Omental fat pad (tissue), 3 donors: ENCODE measurements at regions not wholly inside any gene's neighbourhood (a gene's known extent, or its start where the extent isn't known, plus 50 kb on each side); places are given as distances from the start of the nearest gene placed in this dataset.

ENCODE experiments used
- ATAC-seq: fragments of 150-250 bp; one replicate; pipeline ENCODE4 v1.9.1; 2016; ENCODE audit warnings: mild to moderate bottlenecking, moderate library complexity; ENCODE audit not compliant: low FRiP score
- DNase-seq: peaks from one replicate; pipeline ENCODE4 v3.0.0-alpha.2; 2019; ENCODE audit warnings: low spot score
- CTCF ChIP-seq, 3 donors: fragments of 450-650 bp; IDR thresholded peaks; one replicate each; pipeline ENCODE4 v1.5.1; 2016 to 2017; ENCODE audit warnings: antibody characterized with exemption in 3 of 3, mild to moderate bottlenecking in 3 of 3, moderate library complexity in 2 of 3

- DNase-seq = no peak
- no peak for TF ChIP-seq CTCF (IDR thresholded peaks at IDR 0.05)
- no peak for ATAC-seq
Measured at GRCh38 chr5:3654515-3654914, 58.9 kb downstream of the IRX1 start.

- ATAC-seq (no peak), DNase-seq (no peak)
- no peak for TF ChIP-seq CTCF (IDR thresholded peaks at IDR 0.05)
Measured at GRCh38 chr5:3656803-3657202, 61.2 kb downstream of the IRX1 start.

- ATAC-seq (no peak), DNase-seq (no peak)
- no peak for TF ChIP-seq CTCF (IDR thresholded peaks at IDR 0.05)
Measured at GRCh38 chr5:3657364-3658022, 61.9 kb downstream of the IRX1 start.

- DNase-seq (no peak), ATAC-seq (no peak)
- TF ChIP-seq CTCF (IDR thresholded peaks at IDR 0.05) = no peak
Measured at GRCh38 chr5:3658929-3659328, 63.3 kb downstream of the IRX1 start.

- DNase-seq (no peak), ATAC-seq (no peak)
- TF ChIP-seq CTCF (IDR thresholded peaks at IDR 0.05) = no peak
Measured at GRCh38 chr5:3659907-3660306, 64.3 kb downstream of the IRX1 start.

GRCh38 chr5:3660630-3661029 is 65.0 kb downstream of the IRX1 start:
- TF ChIP-seq CTCF (IDR thresholded peaks at IDR 0.05) = no peak
- DNase-seq (no peak), ATAC-seq (no peak)

GRCh38 chr5:3661755-3662296 is 66.2 kb downstream of the IRX1 start:
- ATAC-seq = no peak
- no peak for DNase-seq
- TF ChIP-seq CTCF (IDR thresholded peaks at IDR 0.05) = no peak
